NCI-H345 (cell line): ENCODE measurements at regions not wholly inside any gene's neighbourhood (a gene's known extent, or its start where the extent isn't known, plus 50 kb on each side); places are given as distances from the start of the nearest gene placed in this dataset.
"Not testable (repeated sequence)": the region's sequence is repeated elsewhere in the genome, so short reads cannot be mapped to it uniquely, and the experiment has no call there.

Experiments used
- DNase-seq: peaks from one replicate; lab custom pipeline; 2025; lab: John Stamatoyannopoulos, UW

- DNase-seq, result no peak
Measured at GRCh38 chr13:50485979-50486935, 357.2 kb downstream of the DLEU7 start.

DNA sequence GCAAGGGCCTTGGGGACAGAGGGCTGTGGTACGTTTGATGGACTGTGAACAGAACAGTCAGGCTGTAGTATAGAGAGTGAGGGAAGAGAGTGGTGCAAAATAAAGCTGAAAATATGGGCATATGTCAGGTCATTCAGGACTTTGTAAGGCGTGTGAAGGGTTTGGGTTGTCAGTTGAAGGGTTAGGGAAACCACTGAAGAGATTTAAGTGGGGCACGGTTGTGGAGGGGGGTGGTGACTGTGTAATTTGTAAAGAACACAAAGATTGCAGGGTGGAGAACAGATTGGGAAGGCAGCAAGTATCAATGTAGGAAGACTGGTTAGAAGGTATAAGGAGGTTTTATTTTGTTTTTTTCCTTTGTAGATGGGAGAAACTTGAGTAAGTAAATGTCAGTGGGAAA is 349.8 kb downstream of the DLEU7 start:
- no peak for DNase-seq

- no peak for DNase-seq
Measured at GRCh38 chr13:50494138-50494537, 349.4 kb downstream of the DLEU7 start.

- DNase-seq, result not testable (repeated sequence)
Measured at GRCh38 chr13:50503212-50503611, 340.3 kb downstream of the DLEU7 start.

DNA sequence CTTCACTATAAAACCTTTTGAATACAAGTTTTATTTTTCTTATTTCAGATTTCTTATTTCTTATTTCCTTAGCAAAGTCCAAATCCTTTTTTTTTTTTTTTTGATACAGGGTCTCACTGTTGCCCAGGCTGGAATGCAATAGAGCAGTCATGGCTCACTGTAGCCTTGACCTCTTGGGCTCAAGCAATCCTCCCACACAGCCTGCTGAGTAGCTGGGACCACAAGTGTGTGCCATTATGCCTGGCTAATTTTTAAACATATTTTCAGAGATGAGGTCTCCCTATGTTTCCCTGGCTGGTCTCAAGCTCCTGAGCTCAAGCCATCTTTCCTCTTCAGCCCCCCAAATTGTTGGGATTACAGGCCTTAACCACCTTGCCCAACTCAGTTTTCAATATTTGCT is 334.3 kb downstream of the DLEU7 start:
- DNase-seq, result no peak

DNA sequence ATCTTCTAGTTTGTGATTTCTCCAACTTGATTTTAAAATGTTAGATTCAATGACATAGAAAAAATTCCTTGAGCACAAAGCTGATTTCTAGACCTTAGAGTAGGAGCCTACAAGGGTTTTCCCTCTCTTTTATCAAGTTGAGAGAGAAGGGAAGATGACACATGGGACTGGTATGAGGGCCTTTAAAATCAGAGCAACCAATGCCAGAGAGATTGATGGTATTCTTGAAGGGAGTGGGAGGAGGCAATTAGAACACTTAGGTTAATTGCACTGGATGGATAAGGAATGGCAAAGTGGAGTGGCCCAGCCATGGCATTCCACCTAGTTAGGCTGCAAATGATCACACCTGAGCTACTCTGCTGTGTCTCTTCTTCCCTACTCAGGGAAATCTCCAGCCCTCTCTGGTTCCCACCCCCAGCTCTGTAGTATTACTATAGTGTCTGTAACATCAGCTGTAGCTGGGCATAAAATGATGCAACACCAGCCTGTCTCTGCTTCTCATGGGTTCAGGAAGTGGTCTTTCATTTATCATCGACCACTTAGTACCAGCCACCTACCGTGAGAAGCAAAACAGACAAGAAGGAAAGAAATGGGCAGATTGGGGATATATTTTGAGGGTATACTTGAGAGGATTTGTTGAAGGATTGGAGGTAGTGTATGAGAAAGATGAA is 333.6 kb downstream of the DLEU7 start:
- no peak for DNase-seq

GRCh38 chr13:50510885-50511545 is 332.5 kb downstream of the DLEU7 start:
- not testable (repeated sequence) for DNase-seq

DNA sequence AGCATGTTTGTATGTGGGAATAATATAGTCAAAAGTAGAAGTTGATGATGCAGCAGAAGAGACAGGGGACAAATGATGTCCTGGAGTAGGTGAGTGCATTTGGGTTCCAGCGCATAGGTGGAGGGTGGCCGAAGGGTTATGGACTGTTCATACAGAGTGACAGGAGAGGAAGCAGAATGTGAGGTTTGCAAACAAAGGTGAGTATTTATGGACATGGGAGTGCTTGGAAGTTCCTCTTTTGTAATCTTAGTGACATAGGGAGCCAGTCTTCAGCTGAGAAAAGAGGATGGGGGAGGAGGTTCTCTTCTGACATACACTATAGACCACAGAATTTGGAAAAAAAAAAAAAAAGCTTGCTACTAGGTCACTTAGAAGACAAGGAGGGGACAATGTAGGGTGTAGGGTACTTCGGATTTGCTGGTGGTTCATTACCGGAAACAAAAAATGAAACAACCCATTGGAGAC is 331.6 kb downstream of the DLEU7 start:
- DNase-seq, result no peak

DNA sequence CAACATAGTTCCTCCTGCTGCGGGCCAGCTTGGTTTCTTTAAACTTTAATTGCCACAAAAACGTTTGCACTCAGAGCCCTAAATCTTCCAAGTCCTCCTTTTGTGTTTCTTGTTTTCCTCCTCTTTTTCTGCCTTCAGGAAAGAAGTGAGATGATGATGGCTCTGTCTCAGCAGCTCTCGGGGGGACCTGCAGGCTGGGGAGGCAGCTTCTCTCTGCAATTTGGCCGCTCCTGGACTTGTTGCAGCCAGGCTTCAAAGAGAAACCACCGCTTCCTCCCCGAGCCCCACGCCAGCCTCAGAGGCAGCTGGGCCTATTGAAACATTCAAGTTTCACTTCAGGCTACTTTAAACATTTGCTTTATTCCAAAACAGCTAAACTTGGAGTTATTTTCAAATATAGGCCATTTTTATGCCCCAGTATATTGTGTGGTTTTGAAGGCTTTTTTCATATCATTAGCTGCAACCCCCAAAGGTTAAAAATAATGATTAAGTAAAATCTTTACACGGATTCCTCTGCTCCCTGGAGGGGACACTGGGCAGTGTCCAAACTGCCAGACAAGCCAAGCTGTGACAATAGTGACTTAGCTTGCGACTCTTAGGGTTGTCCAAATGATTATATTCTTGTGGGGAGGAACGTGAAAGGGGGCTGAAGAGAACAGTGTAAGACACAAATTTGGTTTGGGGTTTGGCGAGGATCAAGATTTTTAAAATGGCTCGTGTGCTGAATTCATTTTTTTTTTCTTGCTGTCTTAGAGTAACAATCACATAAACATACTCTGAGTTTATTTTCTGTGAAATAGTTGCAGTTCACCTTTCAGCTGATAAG is 330.8 kb downstream of the DLEU7 start:
- no peak for DNase-seq

GRCh38 chr13:50513300-50513877 is 330.1 kb downstream of the DLEU7 start:
- no peak for DNase-seq

DNA sequence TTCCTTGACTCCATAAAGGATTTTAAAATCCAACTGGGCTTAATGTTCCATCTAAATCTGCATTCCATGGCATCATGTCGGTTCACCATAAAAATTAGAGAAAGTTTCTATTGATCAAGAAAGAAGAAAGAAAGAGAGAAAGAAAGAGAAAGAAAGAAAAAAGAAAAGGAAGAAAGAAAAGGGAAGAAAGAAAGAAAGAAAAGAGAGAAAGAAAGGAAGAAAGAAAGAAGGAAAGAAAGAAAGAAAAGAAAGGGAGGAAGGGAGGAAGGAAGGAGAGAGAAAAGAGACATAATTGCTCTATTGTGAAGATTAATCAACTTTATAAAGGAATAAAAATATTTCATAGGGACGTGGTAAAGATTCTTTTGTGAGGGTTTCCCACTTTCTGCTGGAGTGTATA is 329.2 kb downstream of the DLEU7 start:
- no peak for DNase-seq

GRCh38 chr13:50518131-50518530 is 325.4 kb downstream of the DLEU7 start:
- DNase-seq, result no peak

DNA sequence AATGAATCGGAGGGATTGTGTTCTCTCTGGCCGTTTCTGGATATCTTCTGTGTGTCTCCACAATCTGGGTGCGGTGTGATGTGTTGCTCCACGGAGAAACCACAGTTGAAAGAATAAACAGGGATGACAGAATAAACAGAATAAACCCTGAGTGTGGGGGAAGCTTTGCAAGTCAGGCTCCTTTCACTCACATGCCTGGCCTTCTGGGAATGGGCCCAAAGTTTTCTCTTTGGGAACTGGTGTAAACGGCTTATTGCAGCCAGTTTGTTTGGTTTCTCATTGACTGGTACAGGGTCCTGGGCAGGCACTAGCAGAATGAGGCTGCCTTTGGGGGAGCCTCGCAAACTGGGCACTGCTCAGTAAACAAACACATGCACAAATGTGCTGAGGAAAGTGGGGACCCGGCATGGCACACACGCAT is 324.7 kb downstream of the DLEU7 start:
- DNase-seq, result no peak

- no peak for DNase-seq
Measured at GRCh38 chr13:50519866-50520265, 323.6 kb downstream of the DLEU7 start.

DNA sequence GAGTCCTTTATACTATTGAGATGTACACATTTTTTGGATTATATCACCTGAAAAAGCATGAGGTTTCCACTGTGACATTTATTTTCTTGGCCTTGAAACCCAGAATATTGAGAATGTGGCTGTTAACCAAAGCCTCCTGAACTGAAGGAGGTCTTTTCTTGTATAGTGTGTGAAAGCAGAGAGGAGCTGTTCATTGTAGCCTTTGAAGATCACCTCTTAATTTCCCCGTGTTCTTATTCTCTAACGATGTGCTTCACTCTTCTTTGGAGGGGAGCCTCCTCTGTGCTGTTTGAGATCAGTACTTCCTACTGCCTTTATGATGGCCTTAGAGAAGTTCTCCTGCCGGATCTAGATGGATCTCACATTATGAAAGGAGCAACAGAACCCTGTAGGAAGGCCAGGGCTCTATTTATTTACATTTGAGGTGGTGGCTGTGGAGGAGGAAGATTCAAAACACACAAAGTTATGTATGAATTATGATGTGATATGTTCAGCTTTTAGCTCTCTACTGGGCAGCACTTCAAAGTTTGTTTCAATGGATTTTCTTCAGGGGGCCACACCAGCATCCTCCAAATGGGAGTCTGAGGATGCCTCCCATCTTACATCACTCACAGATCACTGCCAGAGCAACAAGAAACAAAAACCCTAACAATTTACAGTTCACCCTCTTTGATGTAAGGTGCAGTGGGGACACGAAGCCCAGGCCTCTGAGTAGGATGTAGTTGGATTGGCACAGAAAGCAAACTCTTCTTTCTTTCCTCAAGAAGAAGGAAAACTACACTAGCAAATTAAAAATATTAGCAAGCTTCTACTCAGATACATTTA is 322.3 kb downstream of the DLEU7 start:
- DNase-seq, result no peak

GRCh38 chr13:50521831-50522149 is 321.7 kb downstream of the DLEU7 start:
- no peak for DNase-seq

GRCh38 chr13:50522506-50522905 is 321.0 kb downstream of the DLEU7 start:
- no peak for DNase-seq

- no peak for DNase-seq
Measured at GRCh38 chr13:50523307-50523706, 320.2 kb downstream of the DLEU7 start.

DNA sequence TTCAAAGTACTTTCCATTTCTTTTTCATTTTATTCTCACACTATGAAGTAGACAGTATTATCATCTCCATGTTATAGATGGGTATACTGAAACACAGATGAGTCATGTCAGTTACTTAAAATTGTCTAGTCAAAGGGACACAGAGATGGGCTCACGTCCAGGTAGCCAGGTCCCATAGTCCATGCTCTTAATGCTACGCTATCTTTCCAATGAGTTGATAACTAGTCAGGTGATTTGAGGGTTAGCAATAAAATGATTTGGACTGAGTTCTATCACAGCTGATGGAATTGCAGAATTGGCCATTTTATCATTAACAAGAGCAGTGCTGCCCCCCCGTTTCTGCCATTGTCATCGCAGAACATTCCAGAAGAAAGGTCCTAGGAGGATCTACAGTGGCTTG is 318.9 kb downstream of the DLEU7 start:
- no peak for DNase-seq

DNA sequence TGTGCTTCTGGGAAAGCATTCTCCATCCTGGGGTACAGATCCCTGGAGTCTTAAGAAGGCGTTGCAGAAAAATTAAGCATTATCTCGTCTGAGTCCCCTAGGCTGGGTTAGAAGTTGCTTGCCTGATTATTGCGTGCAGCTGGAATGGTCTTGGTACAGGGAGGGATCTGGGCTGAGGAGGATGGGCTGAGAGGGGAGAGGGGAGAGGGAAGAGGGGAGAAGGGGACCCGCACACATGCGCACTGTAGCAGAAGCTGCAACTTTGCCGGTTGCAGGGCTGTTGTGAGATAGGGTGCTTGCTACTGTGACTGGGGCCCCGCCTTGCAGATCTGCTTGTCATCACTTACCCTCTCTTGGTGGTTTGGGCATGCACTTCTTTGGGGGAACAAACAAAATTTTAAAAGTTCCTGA is 316.8 kb downstream of the DLEU7 start:
- DNase-seq, result no peak

DNA sequence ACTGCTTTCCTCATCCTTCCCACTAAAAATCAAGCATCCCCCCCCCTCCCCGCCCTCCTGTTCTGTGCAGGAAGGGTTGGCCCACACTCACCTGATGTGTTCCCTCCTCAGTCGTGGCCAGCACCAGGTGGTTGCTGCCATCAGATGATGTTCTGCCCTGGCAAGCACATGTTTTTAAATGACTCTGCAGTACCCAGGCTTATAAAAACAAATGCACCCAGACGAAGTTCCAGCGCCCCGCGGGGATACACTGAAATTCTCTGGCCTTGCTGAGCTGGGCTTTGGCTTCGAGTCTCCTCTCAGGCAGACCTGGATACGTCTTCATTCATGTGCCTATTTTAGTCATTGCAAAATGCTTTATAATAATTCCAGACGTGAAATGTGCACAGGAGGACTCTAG is 316.3 kb downstream of the DLEU7 start:
- peak; percentile 26 for DNase-seq
